Natural killer cell (primary cell): ENCODE measurements at regions not wholly inside any gene's neighbourhood (a gene's known extent, or its start where the extent isn't known, plus 50 kb on each side); places are given as distances from the start of the nearest gene placed in this dataset.

ENCODE experiments used
- ATAC-seq, 3 donors: fragments of 150-1000 bp in 2 of 3; fragments of 200-7000 bp in 1 of 3; cut with Tn5 transposase; 1 replicate in 1 of 3; 2 replicates in 2 of 3; pipeline ENCODE4 v1.10.0; 2021; ENCODE audit warnings: mild to moderate bottlenecking in 2 of 3, moderate library complexity in 2 of 3
- DNase-seq, 2 donors: peaks; one replicate each; pipeline versions ENCODE4 v3.0.0 to v3.0.0-alpha.2; 2013 to 2021; ENCODE audit warnings: mixed read lengths in 1 of 2
- H3K27ac ChIP-seq: one replicate; pipeline ENCODE4 v1.5.1; 2013; ENCODE audit warnings: mild to moderate bottlenecking, low read length
- H3K27me3 ChIP-seq: one replicate; pipeline ENCODE4 v1.6.1; 2013; ENCODE audit warnings: low read length; ENCODE audit not compliant: control insufficient read depth, insufficient read depth
- H3K36me3 ChIP-seq: one replicate; pipeline ENCODE4 v1.6.1; 2013; ENCODE audit warnings: low read length; ENCODE audit not compliant: control insufficient read depth, insufficient read depth
- H3K4me1 ChIP-seq: one replicate; pipeline ENCODE4 v1.6.1; 2013; ENCODE audit warnings: low read length; ENCODE audit not compliant: control insufficient read depth, insufficient read depth
- H3K4me3 ChIP-seq: one replicate; pipeline ENCODE4 v1.5.1; 2013; ENCODE audit warnings: low read length
- H3K9me3 ChIP-seq: one replicate; pipeline ENCODE4 v1.6.1; 2013; ENCODE audit warnings: low read length; ENCODE audit not compliant: control insufficient read depth, insufficient read depth
- H3K27ac Mint-ChIP-seq, 2 donors: one replicate each; pipeline ENCODE4 v1.8.0; 2022; ENCODE audit warnings: mild to moderate bottlenecking in 2 of 2, mixed read lengths in 2 of 2, moderate library complexity in 1 of 2
- H3K27me3 Mint-ChIP-seq, 2 donors: one replicate each; pipeline ENCODE4 v1.8.0; 2022; ENCODE audit warnings: low read depth in 2 of 2, mixed read lengths in 2 of 2
- H3K36me3 Mint-ChIP-seq: one replicate; pipeline ENCODE4 v1.8.0; 2022; ENCODE audit warnings: mixed read lengths
- H3K4me1 Mint-ChIP-seq, 2 donors: one replicate each; pipeline ENCODE4 v1.8.0; 2022; ENCODE audit warnings: mixed read lengths in 2 of 2
- H3K4me3 Mint-ChIP-seq: one replicate; pipeline ENCODE4 v1.8.0; 2022; ENCODE audit warnings: mild to moderate bottlenecking, moderate library complexity, mixed read lengths
- H3K9me3 Mint-ChIP-seq, 2 donors: one replicate each; pipeline ENCODE4 v1.8.0; 2022; ENCODE audit warnings: mixed read lengths in 2 of 2
- WGBS: methylation state at CpG from one replicate; pipeline ENCODE4 v1.1.7; 2013; ENCODE audit warnings: missing lambda C conversion rate; ENCODE audit not compliant: insufficient coverage; 5-methylcytosine and 5-hydroxymethylcytosine counted together
- intact Hi-C: fragments of 100-400 bp; cut with micrococcal nuclease; formaldehyde crosslinking; loops from one replicate; pipeline ENCODE4 v1.14.2; 2022
- TF ChIP-seq, protein P1 (sequence below): fragments of 200-600 bp; IDR thresholded peaks from one replicate; pipeline ENCODE4 v1.8.0; 2022; ENCODE audit warnings: antibody characterized with exemption

DNA sequence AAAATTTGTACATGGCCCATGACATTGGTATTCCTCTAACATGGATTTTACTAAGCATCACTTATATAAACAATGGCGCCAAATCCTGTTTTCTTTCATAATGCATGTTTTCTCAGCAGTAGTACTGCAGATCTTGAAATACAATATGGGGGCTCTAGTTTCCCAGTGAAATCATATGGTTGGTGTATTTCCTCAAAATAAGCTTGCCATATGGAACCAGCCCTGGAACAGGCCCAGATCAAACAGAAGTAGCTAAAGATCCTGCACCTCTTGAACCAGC, 163.9 kb downstream of the ZNF608 start:
- TF ChIP-seq, protein P1, sequence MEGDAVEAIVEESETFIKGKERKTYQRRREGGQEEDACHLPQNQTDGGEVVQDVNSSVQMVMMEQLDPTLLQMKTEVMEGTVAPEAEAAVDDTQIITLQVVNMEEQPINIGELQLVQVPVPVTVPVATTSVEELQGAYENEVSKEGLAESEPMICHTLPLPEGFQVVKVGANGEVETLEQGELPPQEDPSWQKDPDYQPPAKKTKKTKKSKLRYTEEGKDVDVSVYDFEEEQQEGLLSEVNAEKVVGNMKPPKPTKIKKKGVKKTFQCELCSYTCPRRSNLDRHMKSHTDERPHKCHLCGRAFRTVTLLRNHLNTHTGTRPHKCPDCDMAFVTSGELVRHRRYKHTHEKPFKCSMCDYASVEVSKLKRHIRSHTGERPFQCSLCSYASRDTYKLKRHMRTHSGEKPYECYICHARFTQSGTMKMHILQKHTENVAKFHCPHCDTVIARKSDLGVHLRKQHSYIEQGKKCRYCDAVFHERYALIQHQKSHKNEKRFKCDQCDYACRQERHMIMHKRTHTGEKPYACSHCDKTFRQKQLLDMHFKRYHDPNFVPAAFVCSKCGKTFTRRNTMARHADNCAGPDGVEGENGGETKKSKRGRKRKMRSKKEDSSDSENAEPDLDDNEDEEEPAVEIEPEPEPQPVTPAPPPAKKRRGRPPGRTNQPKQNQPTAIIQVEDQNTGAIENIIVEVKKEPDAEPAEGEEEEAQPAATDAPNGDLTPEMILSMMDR = no peak
- H3K27me3 Mint-ChIP-seq = peaks cover 9 to 22% of the 10 kb centered on the region in 2 donors
- H3K4me3 ChIP-seq = no peak overlapping the region
- H3K4me1 ChIP-seq = no peaks in the 10 kb centered on the region
- H3K9me3 ChIP-seq = no peaks in the 10 kb centered on the region
- no peak overlapping the region for H3K27ac Mint-ChIP-seq
- no peaks in the 10 kb centered on the region for H3K27me3 ChIP-seq
- no peak overlapping the region for H3K4me3 Mint-ChIP-seq
- H3K36me3 ChIP-seq = no peaks in the 10 kb centered on the region
- DNase-seq (no peak), ATAC-seq (no peak)
- 100% methylated on average over 1 of the region's 1 CpG for WGBS
- H3K36me3 Mint-ChIP-seq = no peaks in the 10 kb centered on the region
- peaks cover 12 to 13% of the 10 kb centered on the region in 2 donors for H3K4me1 Mint-ChIP-seq
- intact Hi-C loops = no loop called here
- H3K9me3 Mint-ChIP-seq = no peaks in the 10 kb centered on the region
- H3K27ac ChIP-seq = no peak overlapping the region

DNA sequence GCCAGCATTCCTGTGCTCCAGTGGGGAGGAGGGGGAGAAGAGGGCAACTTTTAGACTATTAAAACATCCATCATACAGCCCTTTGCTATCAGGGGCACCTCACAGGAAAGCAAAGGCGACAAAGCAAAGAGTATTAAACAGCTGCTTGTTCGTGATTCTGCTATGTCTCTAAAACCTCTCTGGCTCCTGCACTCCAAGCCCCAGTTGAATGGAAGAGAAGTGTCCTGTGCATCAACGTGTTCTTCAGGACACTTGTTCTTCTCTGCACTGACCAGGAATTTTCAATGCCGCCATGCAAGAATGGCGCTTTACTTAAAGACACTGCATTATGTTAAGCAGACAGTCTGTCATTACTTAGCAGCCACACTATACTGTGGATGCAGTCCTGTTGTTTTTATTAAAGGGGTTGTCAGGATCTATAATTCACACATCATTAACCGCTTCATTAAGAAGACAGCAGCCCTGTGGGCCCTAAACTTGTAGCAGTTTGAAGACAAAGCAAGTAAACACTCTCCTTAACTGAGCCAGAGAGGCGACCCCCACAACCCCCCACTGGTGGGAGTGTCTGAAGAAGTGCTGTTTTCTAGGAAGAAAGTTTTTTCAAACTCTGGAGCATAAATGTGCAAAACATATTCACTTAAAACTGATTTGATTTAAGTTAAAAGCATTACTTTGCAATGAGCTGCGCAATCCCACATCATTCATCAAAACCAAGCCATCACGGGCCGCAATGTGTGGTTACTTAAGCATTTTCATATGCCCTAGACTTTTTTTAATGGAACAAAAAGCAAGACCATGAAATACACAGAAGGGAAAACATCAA, 164.5 kb downstream of the ZNF608 start:
- Mint-ChIP-seq H3K4me3 (no peak overlapping the region), H3K27ac (no peak overlapping the region), H3K4me1 (peaks cover 16% of the 10 kb centered on the region in 2 donors), H3K9me3 (no peaks in the 10 kb centered on the region), H3K27me3 (peaks cover 9 to 22% of the 10 kb centered on the region in 2 donors), H3K36me3 (no peaks in the 10 kb centered on the region)
- H3K9me3 ChIP-seq = no peaks in the 10 kb centered on the region
- ATAC-seq (no peak), DNase-seq (no peak)
- WGBS = 90% methylated on average over 9 of the region's 10 CpGs
- intact Hi-C loops = no loop called here
- TF ChIP-seq, protein P1 = no peak
- no peaks in the 10 kb centered on the region for H3K36me3 ChIP-seq
- no peaks in the 10 kb centered on the region for H3K27me3 ChIP-seq
- H3K4me3 ChIP-seq = no peak overlapping the region
- H3K27ac ChIP-seq = no peak overlapping the region
- peaks cover 2% of the 10 kb centered on the region for H3K4me1 ChIP-seq

DNA sequence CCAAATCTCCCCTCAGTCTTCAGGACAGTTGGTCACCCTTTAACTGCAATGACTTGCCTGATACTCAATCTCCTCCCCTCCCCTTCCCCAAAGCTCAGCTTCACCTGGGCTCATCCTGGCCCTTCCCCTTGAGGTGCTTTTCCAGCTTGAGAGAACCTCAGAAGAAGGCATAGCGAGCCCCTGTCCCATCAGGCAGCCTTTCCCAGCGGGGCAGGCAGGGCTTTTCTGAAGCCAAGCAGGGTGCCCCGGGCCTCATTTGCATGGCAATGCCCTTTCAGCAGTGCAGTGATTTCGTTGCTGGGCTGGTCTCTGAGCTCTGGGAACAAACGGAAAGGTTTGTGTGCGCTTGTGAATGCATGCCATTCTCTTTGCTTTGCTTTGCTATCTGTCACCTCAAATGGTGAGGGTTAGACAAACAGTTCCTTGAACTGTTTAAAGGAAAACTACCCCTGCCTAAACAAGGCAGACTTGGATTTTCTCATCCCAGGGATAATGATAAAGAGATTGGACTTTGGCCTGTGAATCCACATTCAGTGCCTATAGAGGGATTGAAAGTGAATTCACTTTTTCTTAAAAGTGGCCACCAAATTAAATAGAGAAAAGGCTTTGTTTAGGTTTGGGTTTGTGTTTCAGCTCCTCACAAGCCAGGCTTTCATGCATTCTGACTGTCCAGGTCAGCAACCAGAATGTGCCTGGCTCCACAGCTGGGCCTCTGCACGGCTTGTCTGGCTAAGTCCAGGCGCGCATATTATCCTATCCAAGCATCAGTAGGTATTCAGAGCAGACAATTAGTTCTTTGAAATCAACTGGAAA, 165.3 kb downstream of the ZNF608 start:
- Histone ChIP-seq H3K27me3 (no peaks in the 10 kb centered on the region), H3K9me3 (no peaks in the 10 kb centered on the region), H3K36me3 (no peaks in the 10 kb centered on the region), H3K4me3 (no peak overlapping the region), H3K4me1 (peaks cover 5% of the 10 kb centered on the region), H3K27ac (no peak overlapping the region)
- no peak for ATAC-seq
- TF ChIP-seq, protein P1 = no peak
- no peak for DNase-seq
- WGBS = 92% methylated on average over 9 of the region's 9 CpGs
- Mint-ChIP-seq H3K4me1 (peaks cover 17 to 24% of the 10 kb centered on the region in 2 donors), H3K27me3 (peaks cover 5 to 21% of the 10 kb centered on the region in 2 donors), H3K4me3 (no peak overlapping the region), H3K36me3 (no peaks in the 10 kb centered on the region), H3K9me3 (no peaks in the 10 kb centered on the region), H3K27ac (no peak overlapping the region)
- intact Hi-C loops = no loop called here
